Liver (tissue), 8 donors: ENCODE measurements at regions not wholly inside any gene's neighbourhood (a gene's known extent, or its start where the extent isn't known, plus 50 kb on each side); places are given as distances from the start of the nearest gene placed in this dataset.

ENCODE experiments used
- DNase-seq: peaks from one replicate; pipeline ENCODE4 v3.0.0-alpha.2; 2017; ENCODE audit warnings: low spot score
- H3K27ac ChIP-seq, 2 donors: one replicate each; pipeline ENCODE4 v1.7.0; 2013; ENCODE audit warnings: inconsistent platforms in 2 of 2, low read length in 2 of 2, control low read depth in 1 of 2, low read depth in 1 of 2, mild to moderate bottlenecking in 1 of 2
- H3K27me3 ChIP-seq, 4 donors: one replicate each; pipeline versions ENCODE4 v1.6.1 to v1.7.0; 2013; ENCODE audit warnings: low read length in 3 of 4, inconsistent platforms in 1 of 4, mild to moderate bottlenecking in 1 of 4, moderate library complexity in 1 of 4; ENCODE audit not compliant: control insufficient read depth in 4 of 4, insufficient read depth in 4 of 4
- H3K36me3 ChIP-seq, 4 donors: one replicate each; pipeline versions ENCODE4 v1.6.1 to v1.7.0; 2013; ENCODE audit warnings: low read length in 3 of 4, mild to moderate bottlenecking in 3 of 4, low read depth in 1 of 4, moderate library complexity in 1 of 4; ENCODE audit not compliant: control insufficient read depth in 4 of 4, insufficient read depth in 3 of 4
- H3K4me1 ChIP-seq, 4 donors: one replicate each; pipeline versions ENCODE4 v1.6.1 to v1.7.0; 2013; ENCODE audit warnings: low read length in 3 of 4, mild to moderate bottlenecking in 3 of 4, moderate library complexity in 1 of 4; ENCODE audit not compliant: control insufficient read depth in 4 of 4, insufficient read depth in 4 of 4
- H3K4me3 ChIP-seq, 3 donors: one replicate each; pipeline versions ENCODE4 v1.6.1 to v1.7.0; 2013; ENCODE audit warnings: low read length in 3 of 3, control low read depth in 1 of 3, low read depth in 1 of 3, mild to moderate bottlenecking in 1 of 3
- H3K9ac ChIP-seq, 2 donors: one replicate each; pipeline ENCODE4 v1.7.0; 2013; ENCODE audit warnings: low read length in 2 of 2, mild to moderate bottlenecking in 2 of 2, moderate library complexity in 2 of 2, control low read depth in 1 of 2, low read depth in 1 of 2
- H3K9me3 ChIP-seq, 4 donors: one replicate each; pipeline versions ENCODE4 v1.6.1 to v1.7.0; 2013; ENCODE audit warnings: low read length in 3 of 4; ENCODE audit not compliant: control insufficient read depth in 4 of 4
- CTCF ChIP-seq: fragments of 150-350 bp; IDR thresholded peaks from 2 replicates; pipeline ENCODE4 v1.5.1; 2017; ENCODE audit warnings: improper control_type of control experiment, low read depth, low read length; ENCODE audit not compliant: missing input control
- EGR1 ChIP-seq, 2 donors: IDR thresholded peaks; 2 replicates each; pipeline ENCODE4 v1.6.1; 2016 to 2018; ENCODE audit warnings: antibody characterized with exemption in 2 of 2, low read depth in 2 of 2
- FOXA1 ChIP-seq: IDR thresholded peaks from 2 replicates; pipeline ENCODE4 v1.6.1; 2016; ENCODE audit warnings: antibody characterized with exemption
- FOXA2 ChIP-seq: IDR thresholded peaks from 2 replicates; pipeline ENCODE4 v1.6.1; 2016; ENCODE audit warnings: antibody characterized with exemption
- GABPA ChIP-seq, 2 donors: IDR thresholded peaks in 1 of 2; conservative IDR thresholded peaks in 1 of 2; 2 replicates each; pipeline ENCODE4 v1.6.1; 2016; ENCODE audit warnings: antibody characterized with exemption in 2 of 2, mild to moderate bottlenecking in 1 of 2, moderate library complexity in 1 of 2
- HNF4A ChIP-seq, 2 donors: conservative IDR thresholded peaks; 2 replicates each; pipeline ENCODE4 v1.6.1; 2016; ENCODE audit warnings: antibody characterized with exemption in 2 of 2, mild to moderate bottlenecking in 2 of 2
- HNF4G ChIP-seq: IDR thresholded peaks from 2 replicates; pipeline ENCODE4 v1.6.1; 2016; ENCODE audit warnings: antibody characterized with exemption
- JUND ChIP-seq, 2 donors: IDR thresholded peaks; 2 replicates each; pipeline ENCODE4 v1.6.1; 2016; ENCODE audit warnings: antibody characterized with exemption in 2 of 2
- MAX ChIP-seq: IDR thresholded peaks from 2 replicates; pipeline ENCODE4 v1.6.1; 2016; ENCODE audit warnings: antibody characterized with exemption
- NR2F2 ChIP-seq: IDR thresholded peaks from 2 replicates; pipeline ENCODE4 v1.6.1; 2016; ENCODE audit warnings: antibody characterized with exemption
- RAD21 ChIP-seq, 2 donors: IDR thresholded peaks; 2 replicates each; pipeline ENCODE4 v1.6.1; 2016; ENCODE audit warnings: antibody characterized with exemption in 2 of 2, mild to moderate bottlenecking in 2 of 2
- REST ChIP-seq: IDR thresholded peaks from 2 replicates; pipeline ENCODE4 v1.6.1; 2016; ENCODE audit warnings: antibody characterized with exemption, mild to moderate bottlenecking
- RXRA ChIP-seq, 2 donors: IDR thresholded peaks; 2 replicates each; pipeline ENCODE4 v1.6.1; 2017 to 2018; ENCODE audit warnings: antibody characterized with exemption in 2 of 2, mild to moderate bottlenecking in 1 of 2
- SP1 ChIP-seq: IDR thresholded peaks from 2 replicates; pipeline ENCODE4 v1.6.1; 2018; ENCODE audit warnings: antibody characterized with exemption, mild to moderate bottlenecking
- TAF1 ChIP-seq: conservative IDR thresholded peaks from 2 replicates; pipeline ENCODE4 v1.6.1; 2016; ENCODE audit warnings: antibody characterized with exemption, mild to moderate bottlenecking
- YY1 ChIP-seq: IDR thresholded peaks from 2 replicates; pipeline ENCODE4 v1.6.1; 2016; ENCODE audit warnings: antibody characterized with exemption, mild to moderate bottlenecking
- ZBTB33 ChIP-seq: IDR thresholded peaks from 2 replicates; pipeline ENCODE4 v1.6.1; 2016; ENCODE audit warnings: antibody characterized with exemption
- WGBS: extraction: QIAGEN DNeasy Blood & Tissue Kit; methylation state at CpG from one replicate; pipeline ENCODE4 v1.1.7; 2013; 5-methylcytosine and 5-hydroxymethylcytosine counted together
- donor health status: healthy.
- donor health status: healthy.
- donor health status: healthy.
- donor health status: healthy.
- donor health status: healthy.

GRCh38 chr2:120450196-120450820 is 104.4 kb downstream of the INHBB start:
- Histone ChIP-seq H3K36me3 (no peaks in the 10 kb centered on the region), H3K4me3 (no peak overlapping the region), H3K9me3 (no peaks in the 10 kb centered on the region), H3K9ac (no peak overlapping the region), H3K4me1 (no peaks in the 10 kb centered on the region), H3K27ac (no peak overlapping the region), H3K27me3 (no peaks in the 10 kb centered on the region)
- DNase-seq: no peak
- 94% methylated on average over 12 of the region's 12 CpGs for WGBS
- TF ChIP-seq GABPA (IDR thresholded peaks at IDR 0.05 in 1 of 2, conservative IDR thresholded peaks at IDR 0.05 in 1 of 2): no peak

GRCh38 chr2:120451334-120451733 is 105.4 kb downstream of the INHBB start:
- Histone ChIP-seq H3K27me3 (no peaks in the 10 kb centered on the region), H3K4me1 (no peaks in the 10 kb centered on the region), H3K4me3 (no peak overlapping the region), H3K27ac (no peak overlapping the region), H3K9ac (no peak overlapping the region), H3K36me3 (no peaks in the 10 kb centered on the region), H3K9me3 (no peaks in the 10 kb centered on the region)
- TF ChIP-seq ZBTB33 (no peak), MAX (no peak), RAD21 (IDR thresholded peaks at IDR 0.05) (no peak), NR2F2 (no peak), REST (no peak), JUND (IDR thresholded peaks at IDR 0.05) (no peak), EGR1 (IDR thresholded peaks at IDR 0.05; ENCODE audit: low read depth in 2 of 2) (no peak), TAF1 (no peak), GABPA (IDR thresholded peaks at IDR 0.05 in 1 of 2, conservative IDR thresholded peaks at IDR 0.05 in 1 of 2) (no peak), HNF4G (no peak), SP1 (no peak), RXRA (IDR thresholded peaks at IDR 0.05) (no peak), HNF4A (conservative IDR thresholded peaks at IDR 0.05) (no peak), CTCF (no peak), FOXA2 (no peak), YY1 (no peak), FOXA1 (no peak)
- no peak for DNase-seq
- WGBS: 92% methylated on average over 6 of the region's 6 CpGs
